ENCODE measurements at regions not wholly inside any gene's neighbourhood (a gene's known extent, or its start where the extent isn't known, plus 50 kb on each side); places are given as distances from the start of the nearest gene placed in this dataset.

DNA sequence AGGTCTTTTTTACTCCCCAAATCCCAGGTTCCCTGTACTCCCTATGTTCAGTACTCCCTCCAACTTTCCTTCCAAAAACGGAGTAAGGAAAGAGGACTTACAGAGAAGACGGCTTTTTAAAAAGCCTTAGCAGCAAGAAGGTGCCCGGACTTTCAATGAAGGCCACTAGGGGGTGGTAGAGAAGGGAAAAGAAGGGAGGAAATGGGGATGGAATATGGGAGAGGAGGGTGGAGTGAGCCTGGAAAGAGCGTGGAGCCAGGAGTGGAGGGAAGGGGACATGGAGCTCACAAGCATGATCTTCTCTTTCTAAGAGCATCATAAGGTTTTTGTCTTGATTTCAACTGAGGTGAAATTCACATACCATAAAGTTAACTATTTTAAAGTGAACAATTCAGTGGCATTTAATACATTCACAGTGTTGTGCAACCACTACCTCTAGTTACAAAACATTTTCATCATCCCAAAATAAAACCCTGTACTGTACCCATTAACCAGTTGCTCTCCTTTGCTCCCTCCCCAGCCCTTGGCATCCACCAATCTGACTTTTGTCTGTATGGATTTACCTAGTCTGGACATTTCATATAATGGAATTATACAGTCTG, 129.9 kb downstream of the ZNF281 start:
- Histone ChIP-seq H3K23me2 (ENCODE audit: insufficient read length, low read depth, low read length, poor library complexity, severe bottlenecking) (no peaks in the 10 kb centered on the region), H3K79me2 (ENCODE audit: insufficient read depth, low read length) (no peaks in the 10 kb centered on the region), H2AFZ (ENCODE audit: low read length) (no peak overlapping the region), H3T11ph (ENCODE audit: low read length) (no peak overlapping the region), H3K14ac (ENCODE audit: insufficient read depth, low read length) (no peak overlapping the region), H4K20me1 (ENCODE audit: control insufficient read depth, insufficient read depth, insufficient read length) (no peaks in the 10 kb centered on the region), H3K9me3 (ENCODE audit: control insufficient read depth, low read depth, low read length) (no peaks in the 10 kb centered on the region), H2BK15ac (ENCODE audit: low read depth, low read length) (no peak overlapping the region), H3K23ac (ENCODE audit: insufficient read length, low read depth, low read length) (no peak overlapping the region), H3K4ac (ENCODE audit: low read depth, low read length) (no peak overlapping the region), H3K79me1 (ENCODE audit: insufficient read depth, low read depth, low read length, poor library complexity, severe bottlenecking) (no peaks in the 10 kb centered on the region), H3K9ac (ENCODE audit: extremely low read depth, insufficient read length, low read length) (no peak overlapping the region), H3K4me1 (ENCODE audit: insufficient read depth, low read length) (no peaks in the 10 kb centered on the region), H3K4me2 (ENCODE audit: insufficient read depth, insufficient read length, low read length) (no peak overlapping the region), H2BK20ac (ENCODE audit: low read depth, low read length, poor library complexity, severe bottlenecking) (no peak overlapping the region), H4K5ac (ENCODE audit: insufficient read length, low read depth, low read length) (no peak overlapping the region), H3K27me3 (ENCODE audit: insufficient read depth, low read length) (no peaks in the 10 kb centered on the region), H3K56ac (ENCODE audit: insufficient read length, low read depth, low read length) (no peak overlapping the region), H2BK5ac (ENCODE audit: insufficient read length, low read length) (no peak overlapping the region), H4K8ac (replicated peaks; ENCODE audit: insufficient read length, low read depth, low read length) (no peak overlapping the region), H3K18ac (ENCODE audit: insufficient read length, low read depth, low read length) (no peak overlapping the region), H4K91ac (ENCODE audit: insufficient read length, low read depth, low read length) (no peak overlapping the region), H2BK12ac (ENCODE audit: insufficient read length, low read depth, low read length) (no peak overlapping the region), H2BK120ac (ENCODE audit: low read depth, low read length, poor library complexity, severe bottlenecking) (no peak overlapping the region), H2AK5ac (ENCODE audit: insufficient read length, low read length) (no peak overlapping the region), H3K27ac (ENCODE audit: insufficient read length, low read depth, low read length) (no peak overlapping the region)
- H3K27me3 Mint-ChIP-seq (ENCODE audit: low read depth) = peaks cover 2% of the 10 kb centered on the region
- DNase-seq = peak; percentile 71
- no peak overlapping the region for H3K4me3 Mint-ChIP-seq
- TF ChIP-seq, protein P1, sequence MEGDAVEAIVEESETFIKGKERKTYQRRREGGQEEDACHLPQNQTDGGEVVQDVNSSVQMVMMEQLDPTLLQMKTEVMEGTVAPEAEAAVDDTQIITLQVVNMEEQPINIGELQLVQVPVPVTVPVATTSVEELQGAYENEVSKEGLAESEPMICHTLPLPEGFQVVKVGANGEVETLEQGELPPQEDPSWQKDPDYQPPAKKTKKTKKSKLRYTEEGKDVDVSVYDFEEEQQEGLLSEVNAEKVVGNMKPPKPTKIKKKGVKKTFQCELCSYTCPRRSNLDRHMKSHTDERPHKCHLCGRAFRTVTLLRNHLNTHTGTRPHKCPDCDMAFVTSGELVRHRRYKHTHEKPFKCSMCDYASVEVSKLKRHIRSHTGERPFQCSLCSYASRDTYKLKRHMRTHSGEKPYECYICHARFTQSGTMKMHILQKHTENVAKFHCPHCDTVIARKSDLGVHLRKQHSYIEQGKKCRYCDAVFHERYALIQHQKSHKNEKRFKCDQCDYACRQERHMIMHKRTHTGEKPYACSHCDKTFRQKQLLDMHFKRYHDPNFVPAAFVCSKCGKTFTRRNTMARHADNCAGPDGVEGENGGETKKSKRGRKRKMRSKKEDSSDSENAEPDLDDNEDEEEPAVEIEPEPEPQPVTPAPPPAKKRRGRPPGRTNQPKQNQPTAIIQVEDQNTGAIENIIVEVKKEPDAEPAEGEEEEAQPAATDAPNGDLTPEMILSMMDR (conservative IDR thresholded peaks at IDR 0.05) = peak; percentile 88
- peaks cover 0 to 1% (median 0%) of the 10 kb centered on the region in 3 experiments; a peak in 1 of 7 replicates for H3K36me3 Mint-ChIP-seq (ENCODE audit: insufficient read depth in 1 of 3, low read depth in 3 of 3)
- H3K27ac Mint-ChIP-seq = no peak overlapping the region
- H3K9me3 Mint-ChIP-seq = no peaks in the 10 kb centered on the region
- no CpG with 5 or more reads among the region's 4 CpGs for WGBS (ENCODE audit: extremely low coverage, insufficient read length, low lambda C conversion rate)
- H3K4me1 Mint-ChIP-seq = peaks cover 0 to 4% of the 10 kb centered on the region in 2 experiments; a peak in 2 of 4 replicates

All from H9 (cell line).